HG03196 (cell line): ENCODE measurements at regions not wholly inside any gene's neighbourhood (a gene's known extent, or its start where the extent isn't known, plus 50 kb on each side); places are given as distances from the start of the nearest gene placed in this dataset.

Experiments used
- ATAC-seq: cut with Tn5 transposase; IDR thresholded peaks from one replicate; pipeline ENCODE4 v1.9.1; 2021; ENCODE audit not compliant: unreplicated experiment

DNA sequence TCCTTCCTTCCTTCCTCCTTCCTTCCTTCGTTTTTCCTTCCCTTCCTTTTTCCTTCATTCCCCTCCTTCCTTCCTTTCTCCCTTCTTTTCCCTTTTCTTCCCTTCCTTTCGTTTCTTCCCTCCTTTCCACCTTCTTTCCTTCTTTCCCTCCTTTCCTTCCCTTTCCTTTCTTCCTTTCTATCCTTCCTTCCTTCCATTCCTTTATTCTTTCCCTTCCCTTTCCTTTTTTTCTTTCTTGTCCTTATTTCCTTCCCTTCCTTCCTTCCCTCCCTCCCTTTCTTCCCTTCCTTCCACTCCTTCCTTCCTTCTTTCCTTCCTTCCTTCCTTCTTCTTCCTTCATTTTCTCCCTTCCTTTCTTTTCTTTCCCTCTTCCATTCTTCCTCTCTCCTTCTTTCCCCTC lies 394.6 kb downstream of the GABRB3 start:
- ATAC-seq = no peak

GRCh38 chr15:26376243-26376642 lies 396.6 kb downstream of the GABRB3 start:
- no peak for ATAC-seq

DNA sequence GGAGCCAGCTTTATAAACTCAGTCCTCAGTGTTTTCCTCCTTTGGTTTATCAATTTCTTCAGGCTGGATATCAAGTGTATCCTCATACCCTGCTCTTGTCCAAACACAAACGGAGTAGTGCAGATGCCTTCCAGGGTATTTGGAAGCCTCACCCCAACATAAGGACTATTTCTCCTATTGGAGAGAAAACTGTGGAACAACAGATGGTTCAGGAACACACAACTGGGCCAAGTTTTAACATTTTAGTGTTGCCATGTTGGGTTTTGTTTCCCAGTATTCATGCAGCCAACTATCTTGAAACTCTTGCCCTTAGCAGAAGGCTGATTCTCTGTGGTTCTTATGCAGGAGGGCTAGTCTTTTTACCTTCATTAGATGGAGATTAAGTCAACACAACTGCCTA lies 398.1 kb downstream of the GABRB3 start:
- no peak for ATAC-seq

DNA sequence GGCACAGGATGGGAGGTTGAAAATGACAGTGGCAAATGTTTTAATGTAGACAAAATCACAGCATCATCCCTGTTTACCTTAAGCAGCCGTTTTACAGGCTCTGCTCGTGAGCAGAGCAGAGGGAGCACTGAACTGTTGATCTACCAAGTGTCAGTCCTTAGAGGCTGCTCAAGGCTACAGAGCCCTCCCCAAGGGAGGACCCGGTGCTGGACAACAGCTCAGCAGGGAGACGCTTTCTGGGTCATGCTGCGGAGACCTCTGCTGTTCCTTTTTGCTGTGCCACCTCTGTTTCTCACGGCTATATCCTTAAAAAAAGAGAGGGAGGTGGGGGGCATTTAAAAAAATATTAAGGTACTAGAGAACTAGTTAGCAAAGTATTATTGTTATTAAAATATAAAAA lies 400.2 kb downstream of the GABRB3 start:
- ATAC-seq = no peak

DNA sequence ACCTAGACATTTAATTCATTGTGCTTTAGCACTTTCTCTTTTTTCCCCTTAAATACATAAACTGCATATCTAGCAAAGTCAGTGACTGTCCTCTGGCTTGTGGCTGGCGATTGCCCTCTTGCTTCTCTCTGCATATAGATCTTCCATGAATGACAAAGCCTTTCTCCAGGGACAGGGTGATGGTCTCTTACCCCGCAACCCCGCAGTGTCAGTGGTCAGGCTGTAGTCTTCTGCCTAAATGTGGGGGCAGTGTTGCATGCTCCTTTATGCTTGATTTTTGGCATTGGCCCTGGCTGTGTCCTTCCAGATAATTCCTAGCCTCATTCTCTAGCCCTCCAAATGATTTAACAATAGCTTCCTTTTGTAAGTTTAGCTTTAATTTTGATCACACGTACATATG lies 407.8 kb downstream of the GABRB3 start:
- ATAC-seq = no peak

GRCh38 chr15:26359855-26360254 lies 413.0 kb downstream of the GABRB3 start:
- ATAC-seq = no peak

- no peak for ATAC-seq
These were observed 414.2 kb downstream of the GABRB3 start for GRCh38 chr15:26358708-26359107.

- no peak for ATAC-seq
These were observed 415.2 kb downstream of the GABRB3 start for GRCh38 chr15:26357653-26358052.

- ATAC-seq = no peak
These were observed 417.3 kb downstream of the GABRB3 start for GRCh38 chr15:26355472-26356074.

DNA sequence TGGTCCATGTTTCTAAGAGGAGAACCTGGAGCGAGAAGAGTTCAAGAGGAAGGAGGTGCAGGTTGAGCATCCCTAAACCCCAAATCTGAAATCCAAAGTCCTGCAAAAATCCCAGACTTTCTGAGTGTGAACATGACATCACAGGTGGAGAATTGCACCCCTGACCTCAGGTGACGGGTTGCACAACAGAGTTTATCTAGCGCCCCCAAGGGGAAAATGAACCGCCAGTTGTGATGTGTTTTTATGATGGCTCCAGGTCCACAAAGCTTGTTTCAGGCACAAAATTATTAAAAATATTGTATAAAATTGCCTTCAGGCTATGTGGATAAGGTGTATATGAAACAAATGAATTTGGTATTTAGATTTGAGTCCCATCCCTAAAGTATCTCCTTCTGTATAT lies 420.0 kb downstream of the GABRB3 start:
- no peak for ATAC-seq

GRCh38 chr15:26352406-26352805 lies 420.5 kb downstream of the GABRB3 start:
- no peak for ATAC-seq

DNA sequence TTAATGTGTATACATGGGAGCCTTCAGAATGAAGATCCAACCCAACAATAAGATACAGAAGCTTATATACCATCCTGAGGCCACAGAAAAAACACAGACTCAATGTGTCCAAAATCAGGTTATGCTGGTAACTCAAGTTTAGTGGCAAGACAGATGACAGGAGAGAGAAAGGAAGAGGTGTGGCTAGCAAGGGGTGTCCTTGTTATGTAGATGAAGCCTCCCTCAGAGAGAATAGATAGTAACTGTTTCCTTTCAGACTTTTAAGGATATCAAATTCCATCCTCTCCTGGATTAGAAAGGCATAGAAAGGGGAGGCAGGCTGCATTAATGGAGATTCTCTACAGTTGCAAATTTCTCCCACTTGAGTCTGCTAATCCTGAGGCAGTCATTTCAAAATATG lies 447.4 kb downstream of the GABRB3 start:
- ATAC-seq = no peak

DNA sequence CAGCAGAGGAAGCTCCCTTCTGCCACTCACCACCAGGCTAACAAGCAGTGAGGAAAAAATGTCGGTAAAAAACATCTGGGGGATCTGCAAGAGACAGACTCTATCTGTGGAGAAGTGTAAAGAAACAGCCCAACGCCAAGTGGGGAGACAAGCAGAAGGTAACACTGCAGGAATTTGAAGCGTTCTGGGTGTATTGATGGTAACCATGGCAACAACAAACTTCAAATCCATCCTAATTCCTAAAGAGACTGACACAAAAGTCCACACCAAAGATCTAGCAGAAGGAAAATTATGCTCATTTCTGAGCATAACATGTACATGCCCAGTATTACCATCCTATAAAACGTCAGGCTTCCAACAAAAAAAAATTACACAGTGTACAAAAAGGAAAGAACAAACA lies 449.3 kb downstream of the GABRB3 start:
- no peak for ATAC-seq

- ATAC-seq = no peak
These were observed 454.2 kb downstream of the GABRB3 start for GRCh38 chr15:26318689-26319088.

DNA sequence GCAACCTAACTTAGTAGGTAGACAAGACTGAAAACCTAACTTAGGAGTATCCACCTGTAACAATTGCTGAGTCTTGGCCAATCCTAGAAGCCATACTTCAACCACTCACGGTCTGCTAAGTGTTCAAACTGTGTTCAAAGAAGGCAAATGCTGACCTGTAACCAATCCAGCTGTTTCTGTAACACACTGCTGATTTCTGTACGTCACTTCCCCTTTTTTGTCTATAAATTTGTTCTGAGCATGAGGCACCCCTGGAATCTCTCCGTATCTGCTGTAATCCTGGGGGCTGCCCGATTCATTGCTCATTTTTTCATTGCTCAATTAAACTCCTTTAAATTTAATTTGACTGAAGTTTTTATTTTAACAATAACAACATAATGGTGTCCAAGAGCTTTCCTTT lies 451.4 kb upstream of the ATP10A start:
- ATAC-seq = no peak

DNA sequence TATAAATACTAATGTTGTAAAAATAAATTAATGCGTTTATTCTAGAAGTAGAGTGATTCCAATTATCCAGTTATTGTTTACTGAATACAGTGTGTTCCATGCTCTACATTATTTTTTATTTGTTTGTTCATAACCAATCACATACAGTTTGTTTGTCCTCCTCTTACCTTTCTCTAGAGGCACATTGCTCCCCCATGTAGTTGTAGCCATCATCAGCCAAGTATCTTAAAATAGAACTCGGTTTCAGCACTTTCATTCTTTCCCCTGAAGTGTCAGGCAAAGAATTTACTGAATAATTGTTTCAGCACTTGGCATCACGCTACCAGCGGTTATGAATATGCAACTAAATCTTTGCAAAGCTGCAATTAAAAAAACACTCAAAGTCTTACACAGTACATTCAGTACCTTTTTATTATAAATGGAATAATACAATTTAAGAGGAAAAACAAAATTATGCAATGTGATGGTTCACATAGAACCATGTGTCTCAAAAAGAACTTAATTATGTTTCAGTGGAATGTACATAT lies 448.6 kb upstream of the ATP10A start:
- ATAC-seq = no peak

- ATAC-seq = no peak
These were observed 435.6 kb upstream of the ATP10A start for GRCh38 chr15:26298659-26299170.

- no peak for ATAC-seq
These were observed 435.0 kb upstream of the ATP10A start for GRCh38 chr15:26298010-26298658.

DNA sequence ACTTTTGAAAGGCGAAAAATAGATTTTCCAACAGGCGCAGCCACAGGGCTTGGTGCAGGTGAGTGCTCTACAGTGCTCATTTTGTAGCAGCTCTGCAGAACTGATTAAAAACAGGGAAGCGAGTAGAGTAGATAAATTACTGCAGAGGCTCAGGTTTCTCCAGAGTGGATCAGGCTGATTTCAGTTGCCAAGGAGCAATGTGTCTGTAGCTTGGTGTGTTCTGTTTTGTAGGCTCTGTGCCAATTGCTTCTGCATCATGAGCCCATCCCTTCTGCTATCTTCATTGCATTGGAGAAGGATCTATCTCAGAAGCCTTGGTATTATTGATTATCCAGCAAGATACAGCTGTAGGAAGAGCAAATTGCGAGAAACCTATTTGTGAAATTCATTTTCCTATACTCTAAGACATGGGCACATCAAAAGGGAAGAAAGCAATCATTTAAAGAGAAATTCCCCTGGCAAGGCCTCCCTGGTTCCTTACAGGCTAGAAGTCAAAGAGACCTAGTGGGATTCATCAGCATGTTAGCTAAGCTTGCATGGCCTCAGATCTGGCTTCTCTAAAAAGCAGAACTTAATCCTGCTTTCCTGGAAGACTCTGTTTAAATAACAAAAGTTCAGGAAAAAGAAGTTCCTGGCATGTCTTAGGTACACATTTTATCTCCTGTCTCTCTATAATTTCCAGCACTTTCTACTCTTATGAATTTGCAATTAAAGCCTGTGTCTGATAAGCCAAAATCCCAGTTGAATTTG lies 432.4 kb upstream of the ATP10A start:
- no peak for ATAC-seq

GRCh38 chr15:26294059-26294689 lies 431.0 kb upstream of the ATP10A start:
- ATAC-seq = no peak

GRCh38 chr15:26287381-26287780 lies 424.3 kb upstream of the ATP10A start:
- ATAC-seq = no peak
